Kidney (tissue), 13 donors: ENCODE measurements at regions not wholly inside any gene's neighbourhood (a gene's known extent, or its start where the extent isn't known, plus 50 kb on each side); places are given as distances from the start of the nearest gene placed in this dataset.
A peak's percentile ranks its signal among the peaks of the same experiment; 100 is the strongest.

Experiments used
- DNase-seq, 5 donors: peaks; one replicate each; pipeline ENCODE4 v3.0.0-alpha.2; 2013 to 2020
- FAIRE-seq: peaks from 2 replicates; lab custom pipeline; 2012; peaks lifted over from hg19 to GRCh38; lab: Jason Lieb, UNC
- H3K27ac ChIP-seq, 2 donors: one replicate each; pipeline ENCODE4 v1.7.0; 2013; ENCODE audit warnings: low read depth in 2 of 2, low read length in 2 of 2, inconsistent platforms in 1 of 2
- H3K27me3 ChIP-seq: one replicate; pipeline ENCODE4 v1.7.1; 2013; ENCODE audit warnings: low read length, inconsistent platforms; ENCODE audit not compliant: control insufficient read depth, insufficient read depth
- H3K36me3 ChIP-seq, 3 donors: one replicate each; pipeline versions ENCODE4 v1.7.0 to v1.7.1; 2013; ENCODE audit warnings: low read length in 3 of 3, control low read depth in 1 of 3, inconsistent platforms in 1 of 3; ENCODE audit not compliant: insufficient read depth in 3 of 3, control insufficient read depth in 2 of 3
- H3K4me1 ChIP-seq, 3 donors: one replicate each; pipeline versions ENCODE4 v1.7.0 to v1.7.1; 2013; ENCODE audit warnings: low read length in 3 of 3, inconsistent platforms in 1 of 3, low read depth in 1 of 3; ENCODE audit not compliant: control insufficient read depth in 2 of 3, insufficient read depth in 2 of 3
- H3K4me3 ChIP-seq, 3 donors: one replicate each; pipeline versions ENCODE4 v1.7.0 to v1.8.1; 2013; ENCODE audit warnings: low read length in 3 of 3, control low read depth in 1 of 3, inconsistent platforms in 1 of 3
- H3K9ac ChIP-seq, 3 donors: one replicate each; pipeline versions ENCODE4 v1.7.0 to v1.7.1; 2013; ENCODE audit warnings: low read length in 3 of 3, control low read depth in 1 of 3, inconsistent platforms in 1 of 3
- H3K9me3 ChIP-seq, 3 donors: one replicate each; pipeline versions ENCODE4 v1.7.0 to v1.7.1; 2013; ENCODE audit warnings: low read length in 3 of 3, control low read depth in 1 of 3, inconsistent platforms in 1 of 3; ENCODE audit not compliant: control insufficient read depth in 2 of 3, insufficient read depth in 1 of 3
- CTCF ChIP-seq: IDR thresholded peaks from 3 replicates; pipeline ENCODE4 v1.5.1; 2012; ENCODE audit warnings: mild to moderate bottlenecking, moderate library complexity, borderline replicate concordance; ENCODE audit not compliant: insufficient read depth; ENCODE audit errors: extremely low read depth
- intact Hi-C: fragments of 100-400 bp; cut with DNase I; formaldehyde crosslinking; loops from one replicate; pipeline ENCODE4 v1.11.1; 2022
- donor health status: control.
- donor health status: control.
- donor health status: control.
- donor health status: control.
- donor health status: control.
- donor health status: DM: yes; HTN: yes; CAD: no.
- donor health status: Normal renal cell carcinoma (clear cell type).

- no peak overlapping the region for H3K4me3 ChIP-seq
These were observed 82.2 kb upstream of the CNTLN start for GRCh38 chr9:17052626-17053025.

GRCh38 chr9:17045381-17045940 lies 89.4 kb upstream of the CNTLN start:
- intact Hi-C loops = no loop called here
- Histone ChIP-seq H3K27ac (no peak overlapping the region), H3K9me3 (no peaks in the 10 kb centered on the region), H3K4me1 (no peaks in the 10 kb centered on the region), H3K9ac (no peak overlapping the region), H3K36me3 (no peaks in the 10 kb centered on the region), H3K4me3 (no peak overlapping the region), H3K27me3 (no peaks in the 10 kb centered on the region)
- FAIRE-seq (no peak), DNase-seq (no peak)
- TF ChIP-seq CTCF = no peak

More at GRCh38 chr9:17052626-17053025, 82.2 kb upstream of the CNTLN start:
- Histone ChIP-seq H3K9ac (no peak overlapping the region), H3K4me1 (no peaks in the 10 kb centered on the region), H3K9me3 (no peaks in the 10 kb centered on the region), H3K36me3 (no peaks in the 10 kb centered on the region), H3K27ac (no peak overlapping the region), H3K27me3 (no peaks in the 10 kb centered on the region)
- DNase-seq (peak in 1 of 5 donors; percentile 3), FAIRE-seq (no peak)
- intact Hi-C loops = no loop called here
- TF ChIP-seq CTCF = no peak

GRCh38 chr9:17031546-17031945 lies 103.3 kb upstream of the CNTLN start:
- intact Hi-C loops = no loop called here
- H3K9ac ChIP-seq = no peak overlapping the region
- peaks cover 0 to 9% (median 0%) of the 10 kb centered on the region in 3 donors for H3K4me1 ChIP-seq
- no peak overlapping the region for H3K4me3 ChIP-seq
- DNase-seq (no peak), FAIRE-seq (no peak)
- peaks cover 0 to 9% (median 0%) of the 10 kb centered on the region in 3 donors for H3K9me3 ChIP-seq
- TF ChIP-seq CTCF = no peak
- no peaks in the 10 kb centered on the region for H3K36me3 ChIP-seq
- no peak overlapping the region for H3K27ac ChIP-seq
- no peaks in the 10 kb centered on the region for H3K27me3 ChIP-seq

- Histone ChIP-seq H3K9ac (no peak overlapping the region), H3K27ac (no peak overlapping the region), H3K27me3 (no peaks in the 10 kb centered on the region), H3K4me3 (no peak overlapping the region), H3K36me3 (no peaks in the 10 kb centered on the region), H3K9me3 (peaks cover 0 to 4% (median 0%) of the 10 kb centered on the region in 3 donors), H3K4me1 (no peaks in the 10 kb centered on the region)
- no peak for DNase-seq
- peak; percentile 8 for FAIRE-seq
- no peak for TF ChIP-seq CTCF
- intact Hi-C loops = no loop called here
These were observed 109.6 kb upstream of the CNTLN start for GRCh38 chr9:17025281-17025680.
